ENCODE measurements at regions not wholly inside any gene's neighbourhood (a gene's known extent, or its start where the extent isn't known, plus 50 kb on each side); places are given as distances from the start of the nearest gene placed in this dataset.
A peak's percentile ranks its signal among the peaks of the same experiment; 100 is the strongest.
"Not testable (repeated sequence)": the region's sequence is repeated elsewhere in the genome, so short reads cannot be mapped to it uniquely, and the experiment has no call there.

DNA sequence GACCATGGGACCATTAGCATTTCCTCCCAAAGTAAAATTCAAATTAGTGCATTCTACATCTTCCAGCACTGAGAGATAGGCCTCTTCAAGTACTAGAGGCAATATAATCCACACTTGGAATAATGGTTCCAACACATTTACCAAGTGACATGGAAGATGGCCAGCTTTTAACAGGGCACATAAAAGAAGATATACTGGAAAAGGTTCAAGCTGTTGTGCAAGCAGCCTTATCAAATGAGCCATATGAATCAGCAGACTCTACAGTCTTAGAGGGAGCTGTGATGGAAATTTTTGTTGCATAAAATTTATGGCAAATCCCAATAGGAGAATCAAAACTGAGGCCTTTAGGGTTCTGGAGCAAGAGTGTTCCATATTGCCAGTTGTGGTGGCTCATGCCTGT is 526.6 kb upstream of the IRAK1BP1 start:
- H3K9ac ChIP-seq (ENCODE audit: low read depth, low read length) = no peak overlapping the region
- H3K4me3 ChIP-seq (ENCODE audit: low read length) = no peak overlapping the region
- no peak overlapping the region for H3K27ac ChIP-seq (ENCODE audit: low read length)
- no peaks in the 10 kb centered on the region for H3K9me3 ChIP-seq (ENCODE audit: insufficient read depth, low read depth, low read length)
- H3K36me3 ChIP-seq (ENCODE audit: insufficient read depth, low read depth, low read length) = no peaks in the 10 kb centered on the region
- H3K27me3 ChIP-seq (ENCODE audit: insufficient read depth, low read length) = no peaks in the 10 kb centered on the region
- no peaks in the 10 kb centered on the region for H3K4me1 ChIP-seq (ENCODE audit: insufficient read depth, low read length)

DNA sequence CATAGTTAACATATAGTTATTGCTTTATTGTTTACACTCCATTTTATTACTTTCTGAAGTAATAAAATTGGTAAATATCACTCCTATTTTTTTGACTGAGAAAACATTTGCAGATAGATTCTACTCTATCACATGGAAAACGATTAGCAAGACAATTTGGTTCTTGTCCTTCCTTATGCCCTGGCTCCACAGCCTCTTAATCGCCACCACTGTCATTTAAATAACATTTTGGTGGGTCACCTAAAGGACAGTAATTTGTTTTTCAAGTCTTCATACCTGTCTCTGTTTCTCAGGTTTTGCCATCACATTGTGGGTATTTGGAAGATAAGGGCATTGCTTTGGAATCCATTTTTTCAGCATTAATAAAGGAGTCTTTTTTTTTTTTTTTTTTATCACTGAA is 521.5 kb upstream of the IRAK1BP1 start:
- H3K27ac ChIP-seq (ENCODE audit: low read length) = no peak overlapping the region
- H3K9ac ChIP-seq (ENCODE audit: low read depth, low read length) = no peak overlapping the region
- H3K4me3 ChIP-seq (ENCODE audit: low read length) = peak overlapping the region; percentile 14; the same call in 1 of the 2 replicates
- no peaks in the 10 kb centered on the region for H3K27me3 ChIP-seq (ENCODE audit: insufficient read depth, low read length)
- H3K4me1 ChIP-seq (ENCODE audit: insufficient read depth, low read length) = peaks cover 9% of the 10 kb centered on the region; the same call in 1 of the 2 replicates
- no peaks in the 10 kb centered on the region for H3K36me3 ChIP-seq (ENCODE audit: insufficient read depth, low read depth, low read length)
- H3K9me3 ChIP-seq (ENCODE audit: insufficient read depth, low read depth, low read length) = no peaks in the 10 kb centered on the region

DNA sequence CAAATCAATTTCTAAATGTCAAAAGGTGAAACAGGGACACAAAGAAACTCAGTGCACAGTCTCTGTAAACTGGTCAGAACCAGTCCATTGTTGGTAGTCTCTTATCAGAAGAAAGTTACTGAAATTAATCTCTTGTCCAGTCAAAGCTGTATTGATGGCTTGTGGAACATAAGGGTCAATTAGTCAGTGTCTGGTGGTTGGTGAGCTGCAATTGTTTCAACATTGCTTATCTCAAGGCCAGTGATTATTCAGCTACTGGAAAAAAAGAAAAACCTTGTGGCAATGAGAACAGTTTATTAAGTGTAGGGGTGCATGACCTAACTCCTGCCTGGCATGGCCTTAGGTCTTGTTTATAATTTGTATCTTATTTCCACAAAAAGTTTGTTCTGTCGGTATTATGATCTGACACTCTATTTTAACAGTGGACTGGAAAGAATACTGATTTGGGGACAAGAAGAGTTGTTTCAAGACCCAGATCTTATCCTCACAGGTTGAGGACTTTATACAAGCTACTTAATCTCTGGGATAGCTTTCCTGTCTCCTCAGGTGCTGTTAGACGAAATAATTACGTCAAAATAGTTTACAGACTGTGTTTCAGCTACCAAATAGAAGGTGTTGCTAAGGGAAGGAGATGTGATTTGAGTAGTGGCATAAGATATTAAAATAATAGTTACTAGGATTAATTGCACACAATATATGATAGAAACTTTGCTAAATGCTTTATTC is 520.0 kb upstream of the IRAK1BP1 start:
- Histone ChIP-seq H3K36me3 (ENCODE audit: insufficient read depth, low read depth, low read length) (no peaks in the 10 kb centered on the region), H3K27ac (ENCODE audit: low read length) (no peak overlapping the region), H3K9ac (ENCODE audit: low read depth, low read length) (no peak overlapping the region), H3K4me3 (ENCODE audit: low read length) (no peak overlapping the region), H3K27me3 (ENCODE audit: insufficient read depth, low read length) (no peaks in the 10 kb centered on the region), H3K9me3 (ENCODE audit: insufficient read depth, low read depth, low read length) (no peaks in the 10 kb centered on the region), H3K4me1 (ENCODE audit: insufficient read depth, low read length) (peaks cover 9% of the 10 kb centered on the region; the same call in 1 of the 2 replicates)

DNA sequence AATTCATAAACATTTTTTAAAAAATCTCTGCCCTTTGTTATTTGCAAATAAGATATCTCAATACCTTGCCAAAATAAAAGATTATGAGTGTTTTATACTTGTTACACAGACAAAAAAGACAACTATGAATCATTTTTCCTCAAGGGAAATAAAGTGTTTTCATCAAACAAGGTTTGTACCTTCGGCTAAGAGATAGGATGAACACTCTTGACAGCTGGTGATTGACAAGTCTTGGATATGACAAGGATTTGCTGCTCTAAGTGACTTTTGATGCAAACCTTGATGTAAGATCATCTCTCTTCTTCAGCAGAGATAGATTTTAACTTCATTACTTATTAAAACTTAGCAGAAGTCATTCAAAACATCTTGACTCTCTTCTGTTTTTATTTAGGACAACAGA is 514.3 kb upstream of the IRAK1BP1 start:
- Histone ChIP-seq H3K36me3 (ENCODE audit: insufficient read depth, low read depth, low read length) (no peaks in the 10 kb centered on the region), H3K4me3 (ENCODE audit: low read length) (no peak overlapping the region), H3K4me1 (ENCODE audit: insufficient read depth, low read length) (peaks cover 6% of the 10 kb centered on the region; the same call in 1 of the 2 replicates), H3K27me3 (ENCODE audit: insufficient read depth, low read length) (no peaks in the 10 kb centered on the region), H3K9ac (ENCODE audit: low read depth, low read length) (no peak overlapping the region), H3K27ac (ENCODE audit: low read length) (no peak overlapping the region), H3K9me3 (ENCODE audit: insufficient read depth, low read depth, low read length) (no peaks in the 10 kb centered on the region)

DNA sequence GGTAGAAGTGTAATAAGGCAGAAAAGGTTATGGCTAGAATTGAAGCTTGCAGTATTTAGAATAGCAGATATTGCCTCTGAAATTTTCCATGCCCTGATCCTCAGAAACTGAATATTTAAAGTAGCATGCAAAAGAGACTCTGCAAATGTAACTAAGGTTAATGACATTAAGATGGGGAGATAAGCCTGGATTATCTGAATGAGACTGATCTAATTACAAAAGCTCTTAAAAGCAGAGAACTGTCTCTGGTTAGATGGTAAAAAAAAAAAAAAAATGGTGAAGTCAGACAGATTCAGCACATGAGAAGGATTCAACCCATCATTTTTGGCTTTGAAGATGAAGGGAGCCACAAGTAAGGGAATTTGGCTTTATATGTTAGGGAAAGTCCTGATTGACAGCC is 503.7 kb upstream of the IRAK1BP1 start:
- Histone ChIP-seq H3K36me3 (ENCODE audit: insufficient read depth, low read depth, low read length) (no peaks in the 10 kb centered on the region), H3K9ac (ENCODE audit: low read depth, low read length) (no peak overlapping the region), H3K4me3 (ENCODE audit: low read length) (no peak overlapping the region), H3K27ac (ENCODE audit: low read length) (no peak overlapping the region), H3K9me3 (ENCODE audit: insufficient read depth, low read depth, low read length) (no peaks in the 10 kb centered on the region), H3K4me1 (ENCODE audit: insufficient read depth, low read length) (no peaks in the 10 kb centered on the region), H3K27me3 (ENCODE audit: insufficient read depth, low read length) (no peaks in the 10 kb centered on the region)

DNA sequence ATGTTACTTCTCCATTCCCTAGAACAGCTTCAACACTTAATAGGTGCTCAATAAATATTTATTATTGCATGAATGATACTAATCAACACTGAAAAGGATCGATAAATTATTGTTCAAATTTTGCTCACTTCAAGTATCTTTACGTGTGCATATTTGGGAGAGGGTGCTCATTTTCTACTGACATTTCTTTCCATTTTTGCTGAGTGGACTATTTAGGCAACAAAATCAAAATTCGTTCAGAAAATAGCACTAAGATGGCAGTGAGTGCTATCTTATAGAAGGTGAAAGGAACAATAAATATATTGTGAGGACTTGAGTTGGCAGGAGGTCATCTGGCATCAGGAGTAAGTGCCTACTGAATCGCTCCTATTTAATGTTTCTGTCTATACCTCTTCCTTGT is 501.9 kb upstream of the IRAK1BP1 start:
- Histone ChIP-seq H3K4me1 (ENCODE audit: insufficient read depth, low read length) (no peaks in the 10 kb centered on the region), H3K4me3 (ENCODE audit: low read length) (no peak overlapping the region), H3K27ac (ENCODE audit: low read length) (no peak overlapping the region), H3K9ac (ENCODE audit: low read depth, low read length) (no peak overlapping the region), H3K27me3 (ENCODE audit: insufficient read depth, low read length) (no peaks in the 10 kb centered on the region), H3K36me3 (ENCODE audit: insufficient read depth, low read depth, low read length) (no peaks in the 10 kb centered on the region), H3K9me3 (ENCODE audit: insufficient read depth, low read depth, low read length) (no peaks in the 10 kb centered on the region)

DNA sequence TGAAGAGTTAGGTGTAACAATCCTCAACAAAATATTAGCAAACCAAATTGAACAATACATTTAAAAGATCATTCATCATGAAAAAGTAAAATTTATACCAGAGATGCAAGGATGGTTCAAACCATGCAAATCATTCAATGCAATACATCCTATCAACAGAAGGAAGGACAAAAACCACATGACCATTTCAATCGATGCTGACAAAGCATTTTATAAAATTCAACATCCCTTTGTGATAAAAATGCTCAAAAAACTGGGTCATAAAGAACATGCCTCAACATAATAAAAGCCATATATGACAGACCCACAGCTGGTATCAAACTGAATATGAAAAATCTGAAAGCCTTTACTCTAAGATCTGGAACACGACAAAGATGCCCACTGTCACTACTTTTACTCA is 490.3 kb upstream of the IRAK1BP1 start:
- Histone ChIP-seq H3K4me3 (ENCODE audit: low read length) (no peak overlapping the region), H3K27ac (ENCODE audit: low read length) (no peak overlapping the region), H3K9ac (ENCODE audit: low read depth, low read length) (no peak overlapping the region), H3K27me3 (ENCODE audit: insufficient read depth, low read length) (no peaks in the 10 kb centered on the region), H3K9me3 (ENCODE audit: insufficient read depth, low read depth, low read length) (no peaks in the 10 kb centered on the region), H3K36me3 (ENCODE audit: insufficient read depth, low read depth, low read length) (no peaks in the 10 kb centered on the region), H3K4me1 (ENCODE audit: insufficient read depth, low read length) (no peaks in the 10 kb centered on the region)

DNA sequence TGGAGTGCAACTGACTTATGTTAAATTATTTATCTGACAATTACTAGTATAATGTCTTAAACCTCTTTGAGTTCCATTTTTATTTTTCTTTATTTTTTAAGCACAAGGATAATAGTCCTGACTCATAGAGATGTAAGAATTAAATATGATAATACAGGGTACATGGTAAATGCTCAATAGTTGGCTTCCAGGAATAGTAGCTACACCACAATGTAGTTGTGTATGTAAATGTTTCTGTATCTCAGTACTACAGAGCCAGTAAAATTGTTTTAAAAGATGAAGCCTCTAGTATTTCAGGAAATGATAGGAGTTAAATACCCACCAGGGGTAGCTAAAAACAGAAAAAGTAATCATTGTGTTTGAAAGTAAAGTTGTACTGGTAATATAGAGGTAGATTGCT is 487.4 kb upstream of the IRAK1BP1 start:
- H3K36me3 ChIP-seq (ENCODE audit: insufficient read depth, low read depth, low read length) = no peaks in the 10 kb centered on the region
- no peak overlapping the region for H3K9ac ChIP-seq (ENCODE audit: low read depth, low read length)
- no peaks in the 10 kb centered on the region for H3K4me1 ChIP-seq (ENCODE audit: insufficient read depth, low read length)
- no peaks in the 10 kb centered on the region for H3K9me3 ChIP-seq (ENCODE audit: insufficient read depth, low read depth, low read length)
- no peak overlapping the region for H3K4me3 ChIP-seq (ENCODE audit: low read length)
- no peak overlapping the region for H3K27ac ChIP-seq (ENCODE audit: low read length)
- no peaks in the 10 kb centered on the region for H3K27me3 ChIP-seq (ENCODE audit: insufficient read depth, low read length)

DNA sequence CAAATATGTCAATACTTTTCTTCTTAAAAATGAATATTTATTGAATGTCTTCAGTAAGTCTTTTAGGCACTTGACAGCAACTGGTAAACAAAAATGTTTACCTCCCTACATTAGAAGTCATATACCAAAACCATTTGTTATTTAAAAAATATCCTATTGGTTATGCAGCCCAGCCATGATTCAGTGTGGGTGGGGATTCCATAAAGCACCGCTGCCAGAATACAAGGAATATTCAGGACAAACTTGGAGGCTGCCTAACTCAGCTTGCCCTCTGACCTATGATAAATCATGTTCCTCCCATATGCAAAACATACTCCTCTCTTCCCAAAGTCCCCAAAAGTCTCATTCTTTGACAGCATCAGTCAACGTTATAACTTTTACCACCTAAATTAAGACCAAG is 486.8 kb upstream of the IRAK1BP1 start:
- Histone ChIP-seq H3K27ac (ENCODE audit: low read length) (no peak overlapping the region), H3K4me3 (ENCODE audit: low read length) (no peak overlapping the region), H3K4me1 (ENCODE audit: insufficient read depth, low read length) (no peaks in the 10 kb centered on the region), H3K9me3 (ENCODE audit: insufficient read depth, low read depth, low read length) (no peaks in the 10 kb centered on the region), H3K27me3 (ENCODE audit: insufficient read depth, low read length) (no peaks in the 10 kb centered on the region), H3K36me3 (ENCODE audit: insufficient read depth, low read depth, low read length) (no peaks in the 10 kb centered on the region), H3K9ac (ENCODE audit: low read depth, low read length) (no peak overlapping the region)

DNA sequence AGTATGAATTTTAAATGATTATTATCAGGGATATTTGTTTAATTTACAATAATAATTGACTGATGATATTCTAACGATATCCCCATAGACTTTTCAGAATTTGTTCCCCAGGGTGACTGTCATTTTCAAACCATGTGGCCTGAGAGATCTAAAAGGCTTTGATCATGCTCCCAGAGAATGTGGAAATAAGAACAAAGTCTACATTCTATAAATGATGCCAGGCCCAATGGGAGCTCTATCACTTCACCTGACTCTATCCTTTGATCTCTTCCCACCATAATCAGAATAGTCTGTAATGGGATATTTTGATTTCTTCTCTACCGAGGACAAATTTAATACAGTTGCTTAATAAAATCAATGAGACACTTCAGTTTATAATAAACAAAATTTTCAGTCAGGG is 483.4 kb upstream of the IRAK1BP1 start:
- Histone ChIP-seq H3K27ac (ENCODE audit: low read length) (no peak overlapping the region), H3K9me3 (ENCODE audit: insufficient read depth, low read depth, low read length) (peaks cover 22% of the 10 kb centered on the region), H3K36me3 (ENCODE audit: insufficient read depth, low read depth, low read length) (no peaks in the 10 kb centered on the region), H3K27me3 (ENCODE audit: insufficient read depth, low read length) (no peaks in the 10 kb centered on the region), H3K4me1 (ENCODE audit: insufficient read depth, low read length) (no peaks in the 10 kb centered on the region), H3K4me3 (ENCODE audit: low read length) (no peak overlapping the region), H3K9ac (ENCODE audit: low read depth, low read length) (no peak overlapping the region)

DNA sequence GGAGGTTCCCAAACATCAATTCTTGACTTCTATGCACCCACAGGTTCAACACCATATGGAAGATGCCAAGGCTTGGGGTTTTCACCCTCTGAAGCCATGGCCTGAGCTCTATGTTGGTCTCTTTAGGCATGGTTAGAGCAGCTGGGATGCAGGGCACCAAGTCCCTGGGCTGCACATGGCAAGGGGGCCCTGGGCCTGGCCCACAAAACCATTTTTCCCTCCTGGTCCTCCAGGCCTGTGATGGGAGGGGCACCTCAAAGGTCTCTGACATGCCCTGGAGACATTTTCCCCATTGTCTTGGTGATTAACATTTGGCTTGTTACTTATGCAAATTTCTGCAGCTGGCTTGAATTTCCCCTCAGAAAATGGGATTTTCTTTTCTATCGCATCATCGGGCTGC is 480.5 kb upstream of the IRAK1BP1 start:
- H3K27me3 ChIP-seq (ENCODE audit: insufficient read depth, low read length); H3K4me3 ChIP-seq (ENCODE audit: low read length); H3K9ac ChIP-seq (ENCODE audit: low read depth, low read length); H3K27ac ChIP-seq (ENCODE audit: low read length); H3K36me3 ChIP-seq (ENCODE audit: insufficient read depth, low read depth, low read length); H3K4me1 ChIP-seq (ENCODE audit: insufficient read depth, low read length): not testable (repeated sequence)
- H3K9me3 ChIP-seq (ENCODE audit: insufficient read depth, low read depth, low read length) = peaks cover 26% of the 10 kb centered on the region

DNA sequence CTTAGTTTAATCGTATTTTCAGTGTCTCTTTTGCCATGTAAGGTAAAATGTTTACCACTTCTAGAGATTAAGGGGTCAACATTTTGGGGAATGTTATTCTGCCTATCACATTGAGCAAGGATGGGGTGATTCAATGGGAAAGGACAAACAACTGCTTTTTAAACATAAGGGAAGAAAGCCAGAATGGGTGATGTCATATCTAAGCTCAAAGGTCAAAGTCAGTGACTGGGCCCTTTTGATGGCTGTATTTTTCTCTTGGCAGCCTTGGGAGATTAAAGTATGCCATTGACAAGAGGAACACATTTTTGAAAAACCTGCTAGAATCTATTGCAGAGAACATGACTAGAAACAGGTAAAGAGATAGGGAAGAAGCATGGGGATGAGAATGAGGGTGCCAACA is 477.3 kb upstream of the IRAK1BP1 start:
- Histone ChIP-seq H3K9me3 (ENCODE audit: insufficient read depth, low read depth, low read length) (peaks cover 26% of the 10 kb centered on the region), H3K27me3 (ENCODE audit: insufficient read depth, low read length) (no peaks in the 10 kb centered on the region), H3K4me1 (ENCODE audit: insufficient read depth, low read length) (no peaks in the 10 kb centered on the region), H3K36me3 (ENCODE audit: insufficient read depth, low read depth, low read length) (no peaks in the 10 kb centered on the region), H3K27ac (ENCODE audit: low read length) (no peak overlapping the region), H3K9ac (ENCODE audit: low read depth, low read length) (no peak overlapping the region), H3K4me3 (ENCODE audit: low read length) (no peak overlapping the region)

All from iPS-20b (cell line).